GM12878 (cell line): ENCODE measurements at regions not wholly inside any gene's neighbourhood (a gene's known extent, or its start where the extent isn't known, plus 50 kb on each side); places are given as distances from the start of the nearest gene placed in this dataset.

ENCODE experiments used
- ATAC-seq: fragments of 200-7000 bp; cut with Tn5 transposase; 3 replicates; pipeline ENCODE4 v1.9.1; 2020; ENCODE audit warnings: mild to moderate bottlenecking, moderate library complexity
- BruUV-seq: library from RNA; stranded (reverse); fragments of 400-500 nt; replicated peaks from 2 replicates; lab custom pipeline; 2021; lab: Mats Ljungman, UMichigan
- CTCF ChIA-PET: fragments of 300-600 bp; sonication (Branson Sonifier 250); formaldehyde crosslinking; extraction: SDS; loops from one replicate; lab custom pipeline; 2021; ENCODE audit warnings: inconsistent platforms; lab: Yijun Ruan, JAX
- POLR2A ChIA-PET: fragments of 350-600 bp; formaldehyde crosslinking; extraction: SDS; loops from one replicate; lab custom pipeline; 2021; ENCODE audit warnings: inconsistent platforms; lab: Charles Lee
- RAD21 ChIA-PET: fragments of 300-600 bp; sonication (Branson Sonifier 250); formaldehyde crosslinking; loops from one replicate; lab custom pipeline; 2023; ENCODE audit warnings: antibody characterized with exemption; ENCODE audit not compliant: unreplicated experiment; lab: Charles Lee
- SMC1A ChIA-PET: fragments of 300-600 bp; sonication (Branson Sonifier 250); formaldehyde crosslinking; loops from one replicate; lab custom pipeline; 2023; ENCODE audit not compliant: unreplicated experiment, uncharacterized antibody; lab: Charles Lee
- DNase-seq: peaks from one replicate; pipeline ENCODE4 v3.0.0-alpha.2; 2011; ENCODE audit warnings: low read depth, low spot score
- FAIRE-seq: peaks from 3 replicates; lab custom pipeline; 2011; peaks lifted over from hg19 to GRCh38; lab: Jason Lieb, UNC
- H2AFZ ChIP-seq: 2 replicates; pipeline ENCODE4 v1.6.0; 2011; ENCODE audit warnings: low read depth, low read length, control low read depth; ENCODE audit not compliant: control insufficient read depth
- H3K27ac ChIP-seq: 2 replicates; pipeline ENCODE4 v1.5.1; 2011; ENCODE audit warnings: control low read depth; ENCODE audit not compliant: control insufficient read depth, insufficient read depth
- H3K27me3 ChIP-seq, 2 experiments: replicated peaks in 1 of 2; 2 replicates each; pipeline versions ENCODE4 v1.6.0 to v1.6.1; 2011; ENCODE audit warnings: low read length in 1 of 2; ENCODE audit not compliant: control insufficient read depth in 2 of 2, insufficient read depth in 2 of 2
- H3K36me3 ChIP-seq, 2 experiments: 2 replicates each; pipeline ENCODE4 v1.5.1; 2011; ENCODE audit warnings: low read length in 1 of 2; ENCODE audit not compliant: control insufficient read depth in 2 of 2, insufficient read depth in 2 of 2
- H3K4me1 ChIP-seq: 2 replicates; pipeline ENCODE4 v1.6.1; 2011; ENCODE audit warnings: mild to moderate bottlenecking, low read length, moderate library complexity, mixed read lengths; ENCODE audit not compliant: control insufficient read depth, insufficient read depth
- H3K4me2 ChIP-seq: 2 replicates; pipeline ENCODE4 v1.6.0; 2011; ENCODE audit warnings: control low read depth; ENCODE audit not compliant: control insufficient read depth, insufficient read depth
- H3K4me3 ChIP-seq: fragments of 200-600 bp; sonication (generic); 2 replicates; pipeline ENCODE4 v1.5.1; 2016
- H3K79me2 ChIP-seq: 2 replicates; pipeline ENCODE4 v1.6.0; 2011; ENCODE audit warnings: low read length; ENCODE audit not compliant: control insufficient read depth, insufficient read depth
- H3K9ac ChIP-seq: 2 replicates; pipeline ENCODE4 v1.8.0; 2011; ENCODE audit warnings: low read length, control low read depth, mixed read lengths; ENCODE audit not compliant: control insufficient read depth, insufficient read depth
- H3K9me3 ChIP-seq: replicated peaks from 3 replicates; pipeline ENCODE4 v1.5.1; 2011; ENCODE audit warnings: mild to moderate bottlenecking, low read length; ENCODE audit not compliant: control insufficient read depth, insufficient read depth
- H4K20me1 ChIP-seq: 2 replicates; pipeline ENCODE4 v1.6.0; 2011; ENCODE audit not compliant: control insufficient read depth, insufficient read depth
- CBFB ChIP-seq: IDR thresholded peaks from 2 replicates; pipeline ENCODE4 v1.6.1; 2016; ENCODE audit warnings: antibody characterized with exemption, low read depth
- CBX3 ChIP-seq: fragments of 200-600 bp; sonication (generic); IDR thresholded peaks from 2 replicates; pipeline ENCODE4 v1.6.1; 2016; ENCODE audit warnings: low read depth, borderline replicate concordance
- CBX5 ChIP-seq: sonication (generic); IDR thresholded peaks from 2 replicates; pipeline ENCODE4 v1.6.1; 2016; ENCODE audit warnings: low read depth, moderate library complexity, mild to moderate bottlenecking, inconsistent platforms
- CHD1 ChIP-seq: IDR thresholded peaks from 2 replicates; pipeline ENCODE4 v1.6.1; 2012; ENCODE audit warnings: low read depth, low read length, improper control_type of control experiment
- ETV6 ChIP-seq, 2 experiments: fragments of 450-650 bp in 1 of 2; IDR thresholded peaks in 1 of 2; conservative IDR thresholded peaks in 1 of 2; 2 replicates each; pipeline ENCODE4 v1.6.1; 2014; ENCODE audit warnings: antibody characterized with exemption in 1 of 2, borderline replicate concordance in 1 of 2, low read depth in 1 of 2, mild to moderate bottlenecking in 1 of 2, moderate library complexity in 1 of 2
- HDAC2 ChIP-seq: fragments of 200-600 bp; sonication (generic); IDR thresholded peaks from 2 replicates; pipeline ENCODE4 v1.6.1; 2017
- NBN ChIP-seq: fragments of 450-650 bp; IDR thresholded peaks from 2 replicates; pipeline ENCODE4 v1.6.1; 2016
- NRF1 ChIP-seq: conservative IDR thresholded peaks from 2 replicates; pipeline ENCODE4 v1.6.1; 2011; ENCODE audit warnings: mild to moderate bottlenecking, low read depth, low read length, improper control_type of control experiment
- POU2F2 ChIP-seq: IDR thresholded peaks from 3 replicates; pipeline ENCODE4 v1.6.1; 2011; ENCODE audit warnings: low read depth, mild to moderate bottlenecking, low read length, borderline replicate concordance
- SIN3A ChIP-seq: IDR thresholded peaks from 2 replicates; pipeline ENCODE4 v1.6.1; 2012; ENCODE audit warnings: low read depth, low read length, improper control_type of control experiment
- SMAD1 ChIP-seq: fragments of 450-650 bp; IDR thresholded peaks from 2 replicates; pipeline ENCODE4 v1.6.1; 2018; ENCODE audit warnings: mild to moderate bottlenecking, low read depth; ENCODE audit not compliant: partially characterized antibody
- SREBF2 ChIP-seq: IDR thresholded peaks from 2 replicates; pipeline ENCODE4 v1.6.1; 2012; ENCODE audit warnings: mild to moderate bottlenecking, low read length
- TAF1 ChIP-seq: IDR thresholded peaks from 2 replicates; pipeline ENCODE4 v1.6.1; 2011; ENCODE audit warnings: mild to moderate bottlenecking, low read depth, low read length, borderline replicate concordance
- ZBED1 ChIP-seq: IDR thresholded peaks from 2 replicates; pipeline ENCODE4 v1.6.1; 2016; ENCODE audit warnings: borderline replicate concordance
- WGBS: methylation state at CpG from one replicate; pipeline ENCODE4 v1.1.6; 2016; ENCODE audit warnings: low lambda C conversion rate; ENCODE audit not compliant: insufficient replicate concordance, insufficient coverage; ENCODE audit errors: missing lambda C conversion rate; 5-methylcytosine and 5-hydroxymethylcytosine counted together
- in situ Hi-C: fragments of 300-500 bp; cut with MboI; formaldehyde crosslinking; loops from 9 replicates; pipeline ENCODE4 v1.14.3; 2018; ENCODE audit warnings: mixed read lengths
- intact Hi-C: fragments of 100-400 bp; cut with micrococcal nuclease; formaldehyde crosslinking; loops from one replicate; pipeline ENCODE4 v1.14.2; 2022; ENCODE audit not compliant: unreplicated experiment
- TF ChIP-seq, protein P1 (sequence below): IDR thresholded peaks from 2 replicates; pipeline ENCODE4 v1.6.1; 2011; ENCODE audit warnings: low read depth, mild to moderate bottlenecking, low read length, moderate library complexity, borderline replicate concordance; ENCODE audit errors: extremely low read depth
- TF ChIP-seq, protein P2 (sequence below): IDR thresholded peaks from 2 replicates; pipeline ENCODE4 v1.6.1; 2012; ENCODE audit warnings: low read length, inconsistent platforms
- TF ChIP-seq, protein P3 (sequence below): fragments of 450-650 bp; IDR thresholded peaks from 2 replicates; pipeline ENCODE4 v1.6.1; 2017; ENCODE audit warnings: borderline replicate concordance
- TF ChIP-seq, protein P4 (sequence below): fragments of 450-650 bp; IDR thresholded peaks from 2 replicates; pipeline ENCODE4 v1.6.1; 2017; ENCODE audit warnings: antibody characterized with exemption, mild to moderate bottlenecking, moderate library complexity

DNA sequence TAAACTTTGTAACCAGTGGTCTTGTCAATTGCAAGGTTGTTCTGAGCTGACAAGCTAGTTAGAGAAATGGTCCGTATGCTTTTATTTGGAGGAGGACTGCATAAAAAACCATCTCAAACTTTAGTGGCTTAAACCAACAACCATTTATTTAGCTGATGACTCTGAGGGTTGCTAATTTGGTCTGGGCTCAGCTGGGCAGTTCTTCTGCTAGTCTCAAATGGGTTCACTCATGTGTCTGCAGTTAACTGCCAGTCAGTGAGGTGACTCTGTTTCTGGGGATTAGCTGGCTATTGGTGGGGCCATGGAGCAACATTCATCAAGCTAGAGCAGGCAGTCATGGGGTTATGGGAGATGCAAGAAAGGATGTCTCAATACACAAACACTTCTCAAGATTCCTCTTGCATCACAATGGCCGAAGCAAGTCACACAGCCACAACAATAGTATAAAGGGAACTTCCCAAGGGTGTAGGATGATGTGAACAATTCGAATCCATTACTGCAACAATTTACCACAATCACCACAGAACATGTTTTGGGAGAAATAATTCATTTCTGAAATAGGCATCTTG, 521.9 kb downstream of the INSC start (continued):
- TF ChIP-seq, protein P1, sequence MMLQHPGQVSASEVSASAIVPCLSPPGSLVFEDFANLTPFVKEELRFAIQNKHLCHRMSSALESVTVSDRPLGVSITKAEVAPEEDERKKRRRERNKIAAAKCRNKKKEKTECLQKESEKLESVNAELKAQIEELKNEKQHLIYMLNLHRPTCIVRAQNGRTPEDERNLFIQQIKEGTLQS = no peak
- TF ChIP-seq ETV6 (conservative IDR thresholded peaks at IDR 0.05 in 1 of 2, IDR thresholded peaks at IDR 0.05 in 1 of 2; ENCODE audit: borderline replicate concordance in 1 of 2, low read depth in 1 of 2) = no peak
- TF ChIP-seq POU2F2 = no peak
- TF ChIP-seq NRF1 = no peak
- TF ChIP-seq, protein P2, sequence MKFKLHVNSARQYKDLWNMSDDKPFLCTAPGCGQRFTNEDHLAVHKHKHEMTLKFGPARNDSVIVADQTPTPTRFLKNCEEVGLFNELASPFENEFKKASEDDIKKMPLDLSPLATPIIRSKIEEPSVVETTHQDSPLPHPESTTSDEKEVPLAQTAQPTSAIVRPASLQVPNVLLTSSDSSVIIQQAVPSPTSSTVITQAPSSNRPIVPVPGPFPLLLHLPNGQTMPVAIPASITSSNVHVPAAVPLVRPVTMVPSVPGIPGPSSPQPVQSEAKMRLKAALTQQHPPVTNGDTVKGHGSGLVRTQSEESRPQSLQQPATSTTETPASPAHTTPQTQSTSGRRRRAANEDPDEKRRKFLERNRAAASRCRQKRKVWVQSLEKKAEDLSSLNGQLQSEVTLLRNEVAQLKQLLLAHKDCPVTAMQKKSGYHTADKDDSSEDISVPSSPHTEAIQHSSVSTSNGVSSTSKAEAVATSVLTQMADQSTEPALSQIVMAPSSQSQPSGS = no peak
- TF ChIP-seq CBX5 = no peak
- no peak for TF ChIP-seq SIN3A

DNA sequence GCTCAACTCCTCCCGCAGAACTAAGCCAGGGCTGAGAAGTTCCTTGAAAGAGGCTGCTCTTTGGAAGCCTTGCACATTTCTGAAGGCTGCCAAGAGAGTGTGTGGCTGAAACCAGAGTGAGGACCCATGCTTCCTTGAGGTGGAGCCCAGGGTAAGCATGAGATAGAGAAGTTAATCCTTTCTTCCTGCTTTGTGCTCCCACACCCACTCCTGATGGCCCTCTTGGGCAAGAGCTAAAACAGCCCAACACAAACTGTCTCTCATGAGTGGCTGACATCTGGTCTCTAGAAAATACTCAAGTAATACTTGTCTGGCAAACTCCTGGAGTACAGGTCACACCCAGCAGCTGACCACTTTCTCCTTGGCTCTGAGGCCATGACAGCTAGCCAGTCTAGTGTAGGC, 523.7 kb downstream of the INSC start:
- H3K4me2 ChIP-seq = no peak overlapping the region
- no peak overlapping the region for H3K4me3 ChIP-seq
- no peak overlapping the region for H3K9ac ChIP-seq
- H3K27ac ChIP-seq = no peak overlapping the region
- no peak overlapping the region for H2AFZ ChIP-seq
- intact Hi-C loops = no loop called here
- H3K9me3 ChIP-seq = no peaks in the 10 kb centered on the region
- RAD21 ChIA-PET = no interaction called here
- H3K36me3 ChIP-seq = no peaks in the 10 kb centered on the region
- no peaks in the 10 kb centered on the region for H3K4me1 ChIP-seq
- ATAC-seq (no peak), FAIRE-seq (no peak), DNase-seq (no peak)
- in situ Hi-C loops = no loop called here
- POLR2A ChIA-PET = no interaction called here
- no peaks in the 10 kb centered on the region for H3K79me2 ChIP-seq
- 85% methylated on average over 1 of the region's 1 CpG for WGBS
- TF ChIP-seq, protein P3, sequence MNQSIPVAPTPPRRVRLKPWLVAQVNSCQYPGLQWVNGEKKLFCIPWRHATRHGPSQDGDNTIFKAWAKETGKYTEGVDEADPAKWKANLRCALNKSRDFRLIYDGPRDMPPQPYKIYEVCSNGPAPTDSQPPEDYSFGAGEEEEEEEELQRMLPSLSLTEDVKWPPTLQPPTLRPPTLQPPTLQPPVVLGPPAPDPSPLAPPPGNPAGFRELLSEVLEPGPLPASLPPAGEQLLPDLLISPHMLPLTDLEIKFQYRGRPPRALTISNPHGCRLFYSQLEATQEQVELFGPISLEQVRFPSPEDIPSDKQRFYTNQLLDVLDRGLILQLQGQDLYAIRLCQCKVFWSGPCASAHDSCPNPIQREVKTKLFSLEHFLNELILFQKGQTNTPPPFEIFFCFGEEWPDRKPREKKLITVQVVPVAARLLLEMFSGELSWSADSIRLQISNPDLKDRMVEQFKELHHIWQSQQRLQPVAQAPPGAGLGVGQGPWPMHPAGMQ = no peak
- TF ChIP-seq CHD1 (no peak), NBN (no peak), SMAD1 (no peak), CBFB (no peak), CBX3 (no peak), CBX5 (no peak), TAF1 (no peak), ZBED1 (no peak), SREBF2 (no peak), HDAC2 (no peak)
- TF ChIP-seq, protein P4, sequence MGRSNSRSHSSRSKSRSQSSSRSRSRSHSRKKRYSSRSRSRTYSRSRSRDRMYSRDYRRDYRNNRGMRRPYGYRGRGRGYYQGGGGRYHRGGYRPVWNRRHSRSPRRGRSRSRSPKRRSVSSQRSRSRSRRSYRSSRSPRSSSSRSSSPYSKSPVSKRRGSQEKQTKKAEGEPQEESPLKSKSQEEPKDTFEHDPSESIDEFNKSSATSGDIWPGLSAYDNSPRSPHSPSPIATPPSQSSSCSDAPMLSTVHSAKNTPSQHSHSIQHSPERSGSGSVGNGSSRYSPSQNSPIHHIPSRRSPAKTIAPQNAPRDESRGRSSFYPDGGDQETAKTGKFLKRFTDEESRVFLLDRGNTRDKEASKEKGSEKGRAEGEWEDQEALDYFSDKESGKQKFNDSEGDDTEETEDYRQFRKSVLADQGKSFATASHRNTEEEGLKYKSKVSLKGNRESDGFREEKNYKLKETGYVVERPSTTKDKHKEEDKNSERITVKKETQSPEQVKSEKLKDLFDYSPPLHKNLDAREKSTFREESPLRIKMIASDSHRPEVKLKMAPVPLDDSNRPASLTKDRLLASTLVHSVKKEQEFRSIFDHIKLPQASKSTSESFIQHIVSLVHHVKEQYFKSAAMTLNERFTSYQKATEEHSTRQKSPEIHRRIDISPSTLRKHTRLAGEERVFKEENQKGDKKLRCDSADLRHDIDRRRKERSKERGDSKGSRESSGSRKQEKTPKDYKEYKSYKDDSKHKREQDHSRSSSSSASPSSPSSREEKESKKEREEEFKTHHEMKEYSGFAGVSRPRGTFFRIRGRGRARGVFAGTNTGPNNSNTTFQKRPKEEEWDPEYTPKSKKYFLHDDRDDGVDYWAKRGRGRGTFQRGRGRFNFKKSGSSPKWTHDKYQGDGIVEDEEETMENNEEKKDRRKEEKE = no peak
- no peaks in the 10 kb centered on the region for H3K27me3 ChIP-seq
- SMC1A ChIA-PET = no interaction called here
- BruUV-seq = no TSS peak
- CTCF ChIA-PET = no interaction called here
- H4K20me1 ChIP-seq = no peaks in the 10 kb centered on the region
